ENCODE measurements at regions not wholly inside any gene's neighbourhood (a gene's known extent, or its start where the extent isn't known, plus 50 kb on each side); places are given as distances from the start of the nearest gene placed in this dataset.

DNA sequence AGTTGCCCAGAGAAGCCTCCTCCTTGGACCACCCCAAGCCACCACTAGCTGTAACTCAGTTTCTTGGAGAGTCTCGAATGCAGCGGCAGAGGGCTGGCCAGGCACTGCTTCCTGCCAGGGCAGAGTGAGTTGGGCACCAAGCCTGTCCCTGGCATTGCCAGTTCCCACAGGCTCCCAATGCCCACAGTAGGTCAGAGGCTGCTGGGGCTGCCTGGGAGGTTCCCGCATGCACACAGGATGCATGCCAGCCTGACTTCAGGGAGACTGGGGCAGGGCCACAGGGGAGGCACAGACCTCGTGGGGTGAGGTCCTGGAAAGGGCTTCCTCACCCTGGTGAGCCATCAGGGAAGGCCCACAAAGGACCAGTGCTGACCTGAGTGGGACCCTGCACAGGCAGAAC is 152.8 kb downstream of the ZNF248 start (continued):
- TF ChIP-seq, protein P1, sequence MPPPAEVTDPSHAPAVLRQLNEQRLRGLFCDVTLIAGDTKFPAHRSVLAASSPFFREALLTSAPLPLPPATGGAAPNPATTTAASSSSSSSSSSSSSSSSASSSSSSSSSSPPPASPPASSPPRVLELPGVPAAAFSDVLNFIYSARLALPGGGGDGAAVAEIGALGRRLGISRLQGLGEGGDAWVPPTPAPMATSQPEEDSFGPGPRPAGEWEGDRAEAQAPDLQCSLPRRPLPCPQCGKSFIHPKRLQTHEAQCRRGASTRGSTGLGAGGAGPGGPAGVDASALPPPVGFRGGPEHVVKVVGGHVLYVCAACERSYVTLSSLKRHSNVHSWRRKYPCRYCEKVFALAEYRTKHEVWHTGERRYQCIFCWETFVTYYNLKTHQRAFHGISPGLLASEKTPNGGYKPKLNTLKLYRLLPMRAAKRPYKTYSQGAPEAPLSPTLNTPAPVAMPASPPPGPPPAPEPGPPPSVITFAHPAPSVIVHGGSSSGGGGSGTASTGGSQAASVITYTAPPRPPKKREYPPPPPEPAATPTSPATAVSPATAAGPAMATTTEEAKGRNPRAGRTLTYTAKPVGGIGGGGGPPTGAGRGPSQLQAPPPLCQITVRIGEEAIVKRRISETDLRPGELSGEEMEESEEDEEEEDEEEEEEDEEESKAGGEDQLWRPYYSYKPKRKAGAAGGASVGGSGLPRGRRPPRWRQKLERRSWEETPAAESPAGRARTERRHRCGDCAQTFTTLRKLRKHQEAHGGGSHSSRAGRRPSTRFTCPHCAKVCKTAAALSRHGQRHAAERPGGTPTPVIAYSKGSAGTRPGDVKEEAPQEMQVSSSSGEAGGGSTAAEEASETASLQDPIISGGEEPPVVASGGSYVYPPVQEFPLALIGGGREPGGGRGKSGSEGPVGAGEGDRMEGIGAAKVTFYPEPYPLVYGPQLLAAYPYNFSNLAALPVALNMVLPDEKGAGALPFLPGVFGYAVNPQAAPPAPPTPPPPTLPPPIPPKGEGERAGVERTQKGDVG (CRISPR knock-in tag; IDR thresholded peaks at IDR 0.05) = no peak
- TF ChIP-seq SMC3 (IDR thresholded peaks at IDR 0.05; ENCODE audit: borderline replicate concordance, low read length) (no peak), EP300 (IDR thresholded peaks at IDR 0.05; ENCODE audit: borderline replicate concordance in 1 of 2, control insufficient read depth in 1 of 2, low read depth in 2 of 2, low read length in 2 of 2) (no peak), GABPA (IDR thresholded peaks at IDR 0.05; ENCODE audit: low read depth) (no peak)

DNA sequence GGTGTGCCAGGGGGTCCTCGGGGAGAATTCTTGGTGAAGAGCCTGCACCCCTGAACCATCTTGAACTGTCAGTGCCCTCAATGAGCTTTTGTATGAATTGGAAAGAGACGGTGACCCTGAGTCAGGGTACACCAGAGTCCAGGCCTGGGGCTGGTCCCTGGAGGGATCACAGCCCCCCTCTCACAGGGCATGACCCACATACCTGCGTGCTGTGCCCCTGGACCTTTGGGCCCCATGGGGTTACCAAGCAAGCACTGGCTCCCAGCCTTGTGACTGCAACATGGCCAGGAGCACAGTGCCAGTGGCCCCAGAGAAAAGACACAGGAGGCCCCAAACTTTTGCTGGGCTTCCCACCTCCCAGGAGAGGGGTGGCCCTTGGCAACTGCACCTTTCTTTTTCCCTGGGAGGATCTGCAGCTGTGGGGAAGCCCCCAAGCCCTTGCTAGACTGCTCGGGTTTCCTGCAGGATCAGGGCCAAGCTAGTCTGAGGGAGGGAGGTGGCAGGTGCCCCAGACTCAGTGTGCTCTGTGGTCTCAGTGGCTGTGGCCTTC is 153.5 kb downstream of the ZNF248 start:
- ChIA-PET SMC1A (ENCODE audit: uncharacterized antibody, unreplicated experiment) (no interaction called here), RAD21 (ENCODE audit: unreplicated experiment) (no interaction called here), CTCF (no interaction called here), POLR2A (no interaction called here)
- no peak overlapping the region for H3K27ac ChIP-seq (ENCODE audit: control insufficient read depth, insufficient read depth)
- no peak for FAIRE-seq
- no peak overlapping the region for H2AFZ ChIP-seq (ENCODE audit: control insufficient read depth, low read depth, low read length)
- no peaks in the 10 kb centered on the region; the same call in 2 of the 3 replicates for H3K9me3 ChIP-seq (replicated peaks; ENCODE audit: control insufficient read depth, insufficient read depth, low read length)
- no peak for DNase-seq (ENCODE audit: low read depth, low spot score)
- H3K4me3 ChIP-seq = no peak overlapping the region
- no peaks in the 10 kb centered on the region for H3K36me3 ChIP-seq (ENCODE audit: control insufficient read depth in 2 of 2, insufficient read depth in 2 of 2, low read length in 1 of 2)
- in situ Hi-C loops (cut with MboI) = no loop called here
- H3K79me2 ChIP-seq (ENCODE audit: control insufficient read depth, insufficient read depth, low read length) = no peaks in the 10 kb centered on the region
- no peak for TF ChIP-seq CREB1 (IDR thresholded peaks at IDR 0.05; ENCODE audit: low read depth)
- TF ChIP-seq STAT1 (conservative IDR thresholded peaks at IDR 0.05) = no peak
- TF ChIP-seq, protein P2, sequence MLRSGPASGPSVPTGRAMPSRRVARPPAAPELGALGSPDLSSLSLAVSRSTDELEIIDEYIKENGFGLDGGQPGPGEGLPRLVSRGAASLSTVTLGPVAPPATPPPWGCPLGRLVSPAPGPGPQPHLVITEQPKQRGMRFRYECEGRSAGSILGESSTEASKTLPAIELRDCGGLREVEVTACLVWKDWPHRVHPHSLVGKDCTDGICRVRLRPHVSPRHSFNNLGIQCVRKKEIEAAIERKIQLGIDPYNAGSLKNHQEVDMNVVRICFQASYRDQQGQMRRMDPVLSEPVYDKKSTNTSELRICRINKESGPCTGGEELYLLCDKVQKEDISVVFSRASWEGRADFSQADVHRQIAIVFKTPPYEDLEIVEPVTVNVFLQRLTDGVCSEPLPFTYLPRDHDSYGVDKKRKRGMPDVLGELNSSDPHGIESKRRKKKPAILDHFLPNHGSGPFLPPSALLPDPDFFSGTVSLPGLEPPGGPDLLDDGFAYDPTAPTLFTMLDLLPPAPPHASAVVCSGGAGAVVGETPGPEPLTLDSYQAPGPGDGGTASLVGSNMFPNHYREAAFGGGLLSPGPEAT (IDR thresholded peaks at IDR 0.05; ENCODE audit: low read depth) = no peak
- no peak for TF ChIP-seq HDAC6 (IDR thresholded peaks at IDR 0.05; ENCODE audit: unreplicated experiment)
- TF ChIP-seq ZBED1 (IDR thresholded peaks at IDR 0.05; ENCODE audit: borderline replicate concordance) = no peak
- TF ChIP-seq SIX5 (IDR thresholded peaks at IDR 0.05; ENCODE audit: low read depth, low read length, severe bottlenecking) = no peak
- TF ChIP-seq, protein P3, sequence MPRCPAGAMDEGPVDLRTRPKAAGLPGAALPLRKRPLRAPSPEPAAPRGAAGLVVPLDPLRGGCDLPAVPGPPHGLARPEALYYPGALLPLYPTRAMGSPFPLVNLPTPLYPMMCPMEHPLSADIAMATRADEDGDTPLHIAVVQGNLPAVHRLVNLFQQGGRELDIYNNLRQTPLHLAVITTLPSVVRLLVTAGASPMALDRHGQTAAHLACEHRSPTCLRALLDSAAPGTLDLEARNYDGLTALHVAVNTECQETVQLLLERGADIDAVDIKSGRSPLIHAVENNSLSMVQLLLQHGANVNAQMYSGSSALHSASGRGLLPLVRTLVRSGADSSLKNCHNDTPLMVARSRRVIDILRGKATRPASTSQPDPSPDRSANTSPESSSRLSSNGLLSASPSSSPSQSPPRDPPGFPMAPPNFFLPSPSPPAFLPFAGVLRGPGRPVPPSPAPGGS (IDR thresholded peaks at IDR 0.05; ENCODE audit: borderline replicate concordance, insufficient read depth, low read depth, low read length, poor library complexity, severe bottlenecking) = no peak
- no peak for TF ChIP-seq ZNF217 (IDR thresholded peaks at IDR 0.05)
- no peak for TF ChIP-seq LARP7 (IDR thresholded peaks at IDR 0.05)
- BruUV-seq (replicated peaks) = no TSS peak
- no peaks in the 10 kb centered on the region for H3K27me3 ChIP-seq (replicated peaks in 1 of 2; ENCODE audit: control insufficient read depth in 2 of 2, insufficient read depth in 2 of 2, low read length in 1 of 2)
- no peaks in the 10 kb centered on the region for H4K20me1 ChIP-seq (ENCODE audit: control insufficient read depth, insufficient read depth)
- ATAC-seq = no peak
- intact Hi-C loops (cut with micrococcal nuclease; ENCODE audit: unreplicated experiment) = no loop called here
- no peaks in the 10 kb centered on the region for H3K4me1 ChIP-seq (ENCODE audit: control insufficient read depth, insufficient read depth, low read length)
- 6% methylated on average over 4 of the region's 4 CpGs for WGBS (ENCODE audit: insufficient coverage, insufficient replicate concordance, low lambda C conversion rate, missing lambda C conversion rate)
- no peak overlapping the region for H3K9ac ChIP-seq (ENCODE audit: control insufficient read depth, insufficient read depth, low read length)
- H3K4me2 ChIP-seq (ENCODE audit: control insufficient read depth, insufficient read depth) = no peak overlapping the region

Measured in GM12878 (cell line).